Left ventricle myocardium inferior (tissue), 1 donor: ENCODE measurements at regions not wholly inside any gene's neighbourhood (a gene's known extent, or its start where the extent isn't known, plus 50 kb on each side); places are given as distances from the start of the nearest gene placed in this dataset.

Source experiments
- DNase-seq: peaks from one replicate; pipeline ENCODE4 v3.0.0-alpha.2; 2020
- H3K27ac ChIP-seq: fragments of 200-600 bp; replicated peaks from 2 replicates; pipeline ENCODE4 v1.8.0; 2021
- H3K27me3 ChIP-seq: fragments of 200-600 bp; 2 replicates; pipeline ENCODE4 v1.8.0; 2021; ENCODE audit warnings: low read depth
- H3K36me3 ChIP-seq: fragments of 200-600 bp; 2 replicates; pipeline ENCODE4 v1.8.0; 2021
- H3K4me1 ChIP-seq: fragments of 200-600 bp; 2 replicates; pipeline ENCODE4 v1.8.0; 2021
- H3K4me3 ChIP-seq: fragments of 200-600 bp; 2 replicates; pipeline ENCODE4 v1.8.0; 2021; ENCODE audit warnings: mild to moderate bottlenecking, moderate library complexity
- H3K9me3 ChIP-seq: fragments of 200-600 bp; replicated peaks from 2 replicates; pipeline ENCODE4 v1.8.0; 2021
- CTCF ChIP-seq: fragments of 200-600 bp; IDR thresholded peaks from 2 replicates; pipeline ENCODE4 v1.8.0; 2021; ENCODE audit warnings: antibody characterized with exemption, mild to moderate bottlenecking, borderline replicate concordance
- intact Hi-C: fragments of 100-400 bp; cut with micrococcal nuclease; formaldehyde crosslinking; loops from one replicate; pipeline ENCODE4 v1.11.0; 2022
- donor health status: DM: no; HTN: yes; CAD: no; lungs with severe emphysema.

- DNase-seq, result no peak
- Histone ChIP-seq H3K36me3 (no peaks in the 10 kb centered on the region), H3K9me3 (no peaks in the 10 kb centered on the region), H3K4me1 (no peaks in the 10 kb centered on the region), H3K27ac (no peak overlapping the region), H3K27me3 (no peaks in the 10 kb centered on the region), H3K4me3 (no peak overlapping the region)
- intact Hi-C loops, result no loop called here
- TF ChIP-seq CTCF, result no peak
Measured at GRCh38 chr4:58138786-58139668, 1028.8 kb upstream of the IGFBP7 start.

GRCh38 chr4:58136604-58137003 is 1026.4 kb upstream of the IGFBP7 start:
- Histone ChIP-seq H3K4me3 (no peak overlapping the region), H3K27ac (no peak overlapping the region), H3K4me1 (no peaks in the 10 kb centered on the region), H3K27me3 (no peaks in the 10 kb centered on the region), H3K36me3 (no peaks in the 10 kb centered on the region), H3K9me3 (no peaks in the 10 kb centered on the region)
- intact Hi-C loops, result no loop called here
- TF ChIP-seq CTCF, result no peak
- DNase-seq, result no peak

- Histone ChIP-seq H3K9me3 (no peaks in the 10 kb centered on the region), H3K36me3 (no peaks in the 10 kb centered on the region), H3K4me3 (no peak overlapping the region), H3K4me1 (no peaks in the 10 kb centered on the region), H3K27me3 (no peaks in the 10 kb centered on the region), H3K27ac (no peak overlapping the region)
- DNase-seq, result no peak
- TF ChIP-seq CTCF, result no peak
- intact Hi-C loops, result no loop called here
Measured at GRCh38 chr4:58127680-58128079, 1017.5 kb upstream of the IGFBP7 start.

GRCh38 chr4:58119298-58119697 is 1009.1 kb upstream of the IGFBP7 start:
- Histone ChIP-seq H3K27ac (no peak overlapping the region), H3K4me1 (no peaks in the 10 kb centered on the region), H3K9me3 (no peaks in the 10 kb centered on the region), H3K36me3 (no peaks in the 10 kb centered on the region), H3K4me3 (no peak overlapping the region), H3K27me3 (no peaks in the 10 kb centered on the region)
- intact Hi-C loops, result no loop called here
- DNase-seq, result no peak
- TF ChIP-seq CTCF, result no peak

GRCh38 chr4:58113126-58113525 is 1002.9 kb upstream of the IGFBP7 start:
- TF ChIP-seq CTCF, result no peak
- Histone ChIP-seq H3K4me3 (no peak overlapping the region), H3K4me1 (no peaks in the 10 kb centered on the region), H3K27ac (no peak overlapping the region), H3K9me3 (no peaks in the 10 kb centered on the region), H3K27me3 (no peaks in the 10 kb centered on the region), H3K36me3 (no peaks in the 10 kb centered on the region)
- intact Hi-C loops, result no loop called here
- no peak for DNase-seq
